ENCODE measurements at regions not wholly inside any gene's neighbourhood (a gene's known extent, or its start where the extent isn't known, plus 50 kb on each side); places are given as distances from the start of the nearest gene placed in this dataset.
"Not testable (repeated sequence)": the region's sequence is repeated elsewhere in the genome, so short reads cannot be mapped to it uniquely, and the experiment has no call there.

- H3K36me3 ChIP-seq (ENCODE audit: low read depth); H3K79me2 ChIP-seq (ENCODE audit: insufficient read depth); DNase-seq; H3K4me2 ChIP-seq (ENCODE audit: unreplicated experiment); H3K4me3 ChIP-seq; H3K9ac ChIP-seq; H3K9me2 ChIP-seq (ENCODE audit: insufficient read depth); H3F3A ChIP-seq (ENCODE audit: insufficient read depth); H3K4me1 ChIP-seq (ENCODE audit: insufficient read depth); in situ Hi-C loops (cut with MboI); H2AFZ ChIP-seq; H3K27me3 ChIP-seq (replicated peaks; ENCODE audit: insufficient read depth); H3K27ac ChIP-seq; H4K20me1 ChIP-seq (ENCODE audit: insufficient read depth); H3K9me3 ChIP-seq (ENCODE audit: low read depth): not testable (repeated sequence)
- WGBS, 2 experiments (ENCODE audit: low coverage in 1 of 2, low lambda C conversion rate in 2 of 2, missing lambda C conversion rate in 2 of 2): 100% methylated on average over 3 of the region's 5 CpGs; no CpG with 5 or more reads in 1 of the 2 experiments
These were observed 95.9 kb downstream of the SRGAP2 start for GRCh38 chr1:206299181-206299791.

GRCh38 chr1:206299942-206300341 lies 96.6 kb downstream of the SRGAP2 start:
- in situ Hi-C loops (cut with MboI): not testable (repeated sequence)

GRCh38 chr1:206302056-206302455 lies 98.7 kb downstream of the SRGAP2 start:
- H3K4me1 ChIP-seq (ENCODE audit: insufficient read depth); in situ Hi-C loops (cut with MboI); H3K9me3 ChIP-seq (ENCODE audit: low read depth); H3K79me2 ChIP-seq (ENCODE audit: insufficient read depth); H3K4me2 ChIP-seq (ENCODE audit: unreplicated experiment); H4K20me1 ChIP-seq (ENCODE audit: insufficient read depth); H2AFZ ChIP-seq; H3K27me3 ChIP-seq (replicated peaks; ENCODE audit: insufficient read depth); H3F3A ChIP-seq (ENCODE audit: insufficient read depth); H3K4me3 ChIP-seq; H3K9ac ChIP-seq; H3K9me2 ChIP-seq (ENCODE audit: insufficient read depth); H3K36me3 ChIP-seq (ENCODE audit: low read depth): not testable (repeated sequence)
- peak; percentile 66 for DNase-seq
- WGBS, 2 experiments (ENCODE audit: low coverage in 1 of 2, low lambda C conversion rate in 2 of 2, missing lambda C conversion rate in 2 of 2): 6% methylated on average over 1 of the region's 1 CpG
- peak overlapping the region; percentile 43; the same call in 1 of the 2 replicates for H3K27ac ChIP-seq

More at GRCh38 chr1:206299942-206300341, 96.6 kb downstream of the SRGAP2 start:
- H3K4me3 ChIP-seq; H3K27me3 ChIP-seq (replicated peaks; ENCODE audit: insufficient read depth); DNase-seq; H3F3A ChIP-seq (ENCODE audit: insufficient read depth); H3K4me1 ChIP-seq (ENCODE audit: insufficient read depth); H3K9me3 ChIP-seq (ENCODE audit: low read depth); H2AFZ ChIP-seq; H3K9me2 ChIP-seq (ENCODE audit: insufficient read depth); H3K36me3 ChIP-seq (ENCODE audit: low read depth); H3K79me2 ChIP-seq (ENCODE audit: insufficient read depth); H3K4me2 ChIP-seq (ENCODE audit: unreplicated experiment); H3K9ac ChIP-seq; H4K20me1 ChIP-seq (ENCODE audit: insufficient read depth): not testable (repeated sequence)
- 63% methylated on average over 1 of the region's 2 CpGs; no CpG with 5 or more reads in 1 of the 2 experiments for WGBS, 2 experiments (ENCODE audit: low coverage in 1 of 2, low lambda C conversion rate in 2 of 2, missing lambda C conversion rate in 2 of 2)
- H3K27ac ChIP-seq: 0 out of 2 replicates have a peak overlapping the region, but pooled peaks have one; percentile 8

- in situ Hi-C loops (cut with MboI); H3K27me3 ChIP-seq (replicated peaks; ENCODE audit: insufficient read depth); H3K4me3 ChIP-seq; DNase-seq; H3K9ac ChIP-seq; H4K20me1 ChIP-seq (ENCODE audit: insufficient read depth); H2AFZ ChIP-seq; H3K36me3 ChIP-seq (ENCODE audit: low read depth); H3K4me2 ChIP-seq (ENCODE audit: unreplicated experiment); H3K27ac ChIP-seq; H3K4me1 ChIP-seq (ENCODE audit: insufficient read depth); H3K9me2 ChIP-seq (ENCODE audit: insufficient read depth); H3K9me3 ChIP-seq (ENCODE audit: low read depth); H3F3A ChIP-seq (ENCODE audit: insufficient read depth); H3K79me2 ChIP-seq (ENCODE audit: insufficient read depth): not testable (repeated sequence)
- 86 to 100% methylated on average over 2 to 8 of the region's 31 CpGs for WGBS, 2 experiments (ENCODE audit: low coverage in 1 of 2, low lambda C conversion rate in 2 of 2, missing lambda C conversion rate in 2 of 2)
These were observed 104.1 kb downstream of the SRGAP2 start for GRCh38 chr1:206307442-206307841.

- H4K20me1 ChIP-seq (ENCODE audit: insufficient read depth); H2AFZ ChIP-seq; H3K27me3 ChIP-seq (replicated peaks; ENCODE audit: insufficient read depth); H3F3A ChIP-seq (ENCODE audit: insufficient read depth); H3K9me3 ChIP-seq (ENCODE audit: low read depth); H3K9me2 ChIP-seq (ENCODE audit: insufficient read depth); H3K36me3 ChIP-seq (ENCODE audit: low read depth); H3K79me2 ChIP-seq (ENCODE audit: insufficient read depth); DNase-seq; in situ Hi-C loops (cut with MboI); H3K9ac ChIP-seq; H3K27ac ChIP-seq; H3K4me3 ChIP-seq; H3K4me1 ChIP-seq (ENCODE audit: insufficient read depth); H3K4me2 ChIP-seq (ENCODE audit: unreplicated experiment): not testable (repeated sequence)
- WGBS, 2 experiments (ENCODE audit: low coverage in 1 of 2, low lambda C conversion rate in 2 of 2, missing lambda C conversion rate in 2 of 2): no CpG with 5 or more reads among the region's 2 CpGs
These were observed 107.6 kb downstream of the SRGAP2 start for GRCh38 chr1:206310948-206311347.

GRCh38 chr1:206311611-206312273 lies 108.4 kb downstream of the SRGAP2 start:
- H3K27ac ChIP-seq; H2AFZ ChIP-seq; H3K9ac ChIP-seq; H3K4me3 ChIP-seq; H3K9me2 ChIP-seq (ENCODE audit: insufficient read depth); H3K9me3 ChIP-seq (ENCODE audit: low read depth); in situ Hi-C loops (cut with MboI); H4K20me1 ChIP-seq (ENCODE audit: insufficient read depth); H3K27me3 ChIP-seq (replicated peaks; ENCODE audit: insufficient read depth); H3K36me3 ChIP-seq (ENCODE audit: low read depth); H3K4me1 ChIP-seq (ENCODE audit: insufficient read depth); H3F3A ChIP-seq (ENCODE audit: insufficient read depth); H3K4me2 ChIP-seq (ENCODE audit: unreplicated experiment); H3K79me2 ChIP-seq (ENCODE audit: insufficient read depth): not testable (repeated sequence)
- peak; percentile 34 for DNase-seq
- WGBS, 2 experiments (ENCODE audit: low coverage in 1 of 2, low lambda C conversion rate in 2 of 2, missing lambda C conversion rate in 2 of 2): 28 to 37% methylated on average over 4 of the region's 7 CpGs

GRCh38 chr1:206312274-206312665 lies 108.9 kb downstream of the SRGAP2 start:
- H3K4me1 ChIP-seq (ENCODE audit: insufficient read depth); in situ Hi-C loops (cut with MboI); H3K27ac ChIP-seq: not testable (repeated sequence)

More at GRCh38 chr1:206312274-206312665, 108.9 kb downstream of the SRGAP2 start:
- H3K4me3 ChIP-seq; H3F3A ChIP-seq (ENCODE audit: insufficient read depth); H3K4me2 ChIP-seq (ENCODE audit: unreplicated experiment); H3K9me2 ChIP-seq (ENCODE audit: insufficient read depth); H3K9ac ChIP-seq; H3K36me3 ChIP-seq (ENCODE audit: low read depth); H4K20me1 ChIP-seq (ENCODE audit: insufficient read depth); H3K9me3 ChIP-seq (ENCODE audit: low read depth); H2AFZ ChIP-seq; DNase-seq; H3K79me2 ChIP-seq (ENCODE audit: insufficient read depth); H3K27me3 ChIP-seq (replicated peaks; ENCODE audit: insufficient read depth): not testable (repeated sequence)
- WGBS, 2 experiments (ENCODE audit: low coverage in 1 of 2, low lambda C conversion rate in 2 of 2, missing lambda C conversion rate in 2 of 2): 53 to 60% methylated on average over 5 to 6 of the region's 6 CpGs

Data from GM23248 (cell line).